Caco-2 (cell line): ENCODE measurements at regions not wholly inside any gene's neighbourhood (a gene's known extent, or its start where the extent isn't known, plus 50 kb on each side); places are given as distances from the start of the nearest gene placed in this dataset.

ENCODE experiments used
- BruUV-seq: library from RNA; stranded (reverse); fragments of 400-500 nt; replicated peaks from 2 replicates; lab custom pipeline; 2021; lab: Mats Ljungman, UMichigan
- CTCF ChIA-PET: fragments of 300-600 bp; sonication (Branson Sonifier 250); formaldehyde crosslinking; loops from one replicate; lab custom pipeline; 2022; ENCODE audit warnings: antibody characterized with exemption; lab: Charles Lee
- POLR2A ChIA-PET: fragments of 300-600 bp; sonication (Branson Sonifier 250); formaldehyde crosslinking; loops from one replicate; lab custom pipeline; 2022; ENCODE audit warnings: antibody characterized with exemption; lab: Charles Lee
- DNase-seq, 2 experiments: peaks; one replicate each; pipeline versions ENCODE4 v3.0.0 to v3.0.0-alpha.2; 2020 to 2022
- H3K27me3 ChIP-seq: replicated peaks from 2 replicates; pipeline ENCODE4 v1.6.0; 2011; ENCODE audit warnings: low read length; ENCODE audit not compliant: control insufficient read depth, insufficient read depth
- H3K36me3 ChIP-seq: 2 replicates; pipeline ENCODE4 v1.5.1; 2011; ENCODE audit warnings: low read length; ENCODE audit not compliant: control insufficient read depth, insufficient read depth
- H3K4me1 ChIP-seq: fragments of 250-450 bp; sonication (Bioruptor Pico); 2 replicates; pipeline ENCODE4 v1.5.1; 2020; ENCODE audit warnings: mild to moderate bottlenecking
- H3K4me3 ChIP-seq: 2 replicates; pipeline ENCODE4 v1.5.1; 2011; ENCODE audit warnings: low read depth, mild to moderate bottlenecking, control low read depth, low read length
- H3K9me3 ChIP-seq: fragments of 250-450 bp; sonication (Bioruptor Pico); 2 replicates; pipeline ENCODE4 v1.5.1; 2020; ENCODE audit warnings: mild to moderate bottlenecking, moderate library complexity
- H3K27ac Mint-ChIP-seq: one replicate; pipeline ENCODE4 v1.8.0; 2022; ENCODE audit warnings: mixed read lengths; ENCODE audit not compliant: unreplicated experiment
- H3K27me3 Mint-ChIP-seq: one replicate; pipeline ENCODE4 v1.8.0; 2022; ENCODE audit warnings: mixed read lengths; ENCODE audit not compliant: insufficient read depth, unreplicated experiment
- H3K36me3 Mint-ChIP-seq: one replicate; pipeline ENCODE4 v1.8.0; 2022; ENCODE audit warnings: mild to moderate bottlenecking, mixed read lengths; ENCODE audit not compliant: insufficient read depth, unreplicated experiment
- H3K4me1 Mint-ChIP-seq: one replicate; pipeline ENCODE4 v1.8.0; 2022; ENCODE audit warnings: low read depth, mixed read lengths; ENCODE audit not compliant: unreplicated experiment
- H3K4me3 Mint-ChIP-seq: one replicate; pipeline ENCODE4 v1.8.0; 2022; ENCODE audit warnings: mild to moderate bottlenecking, moderate library complexity, mixed read lengths; ENCODE audit not compliant: unreplicated experiment
- H3K9me3 Mint-ChIP-seq: one replicate; pipeline ENCODE4 v1.8.0; 2022; ENCODE audit warnings: mixed read lengths; ENCODE audit not compliant: unreplicated experiment
- intact Hi-C: fragments of 100-400 bp; cut with micrococcal nuclease; formaldehyde crosslinking; loops from one replicate; pipeline ENCODE4 v1.10.0; 2022; ENCODE audit not compliant: unreplicated experiment
- TF ChIP-seq, protein P1 (sequence below), 2 experiments: fragments of 200-600 bp in 1 of 2; IDR thresholded peaks; 1 replicate in 1 of 2; 2 replicates in 1 of 2; pipeline versions ENCODE4 v1.5.1 to v1.8.0; 2011 to 2022; ENCODE audit warnings: antibody characterized with exemption in 1 of 2, control low read depth in 1 of 2, inconsistent platforms in 1 of 2, low read depth in 1 of 2, low read length in 1 of 2, mild to moderate bottlenecking in 1 of 2, moderate library complexity in 1 of 2; ENCODE audit not compliant: insufficient read depth in 1 of 2, severe bottlenecking in 1 of 2, unreplicated experiment in 1 of 2

DNA sequence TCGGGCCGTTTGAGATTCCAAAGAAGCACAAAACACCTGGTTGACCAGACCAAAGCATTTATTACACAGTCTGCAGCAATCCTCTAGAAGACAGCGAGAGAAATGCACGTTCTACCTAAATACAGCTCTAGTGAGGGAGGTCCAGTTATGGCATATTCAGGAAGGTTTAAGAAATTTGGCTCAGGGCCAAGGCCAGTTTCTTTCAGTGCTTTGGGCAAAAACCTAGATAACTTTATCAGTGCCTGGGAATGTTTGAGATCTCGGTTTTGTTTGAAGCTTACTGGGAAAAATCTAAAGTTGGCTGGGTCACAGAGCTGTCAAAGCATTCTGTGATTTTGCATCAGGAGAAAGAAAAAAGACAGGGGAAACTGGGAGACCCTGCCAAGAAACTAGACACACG is 514.0 kb upstream of the TMPRSS15 start:
- DNase-seq: no peak
- 0 out of 2 replicates have a peak, but pooled peaks cover 3% of the 10 kb centered on the region for H3K9me3 ChIP-seq
- Mint-ChIP-seq H3K4me1 (peaks cover 6% of the 10 kb centered on the region), H3K27ac (no peak overlapping the region), H3K36me3 (no peaks in the 10 kb centered on the region), H3K4me3 (no peak overlapping the region), H3K9me3 (no peaks in the 10 kb centered on the region), H3K27me3 (no peaks in the 10 kb centered on the region)
- ChIA-PET POLR2A (no interaction called here), CTCF (no interaction called here)
- TF ChIP-seq, protein P1, sequence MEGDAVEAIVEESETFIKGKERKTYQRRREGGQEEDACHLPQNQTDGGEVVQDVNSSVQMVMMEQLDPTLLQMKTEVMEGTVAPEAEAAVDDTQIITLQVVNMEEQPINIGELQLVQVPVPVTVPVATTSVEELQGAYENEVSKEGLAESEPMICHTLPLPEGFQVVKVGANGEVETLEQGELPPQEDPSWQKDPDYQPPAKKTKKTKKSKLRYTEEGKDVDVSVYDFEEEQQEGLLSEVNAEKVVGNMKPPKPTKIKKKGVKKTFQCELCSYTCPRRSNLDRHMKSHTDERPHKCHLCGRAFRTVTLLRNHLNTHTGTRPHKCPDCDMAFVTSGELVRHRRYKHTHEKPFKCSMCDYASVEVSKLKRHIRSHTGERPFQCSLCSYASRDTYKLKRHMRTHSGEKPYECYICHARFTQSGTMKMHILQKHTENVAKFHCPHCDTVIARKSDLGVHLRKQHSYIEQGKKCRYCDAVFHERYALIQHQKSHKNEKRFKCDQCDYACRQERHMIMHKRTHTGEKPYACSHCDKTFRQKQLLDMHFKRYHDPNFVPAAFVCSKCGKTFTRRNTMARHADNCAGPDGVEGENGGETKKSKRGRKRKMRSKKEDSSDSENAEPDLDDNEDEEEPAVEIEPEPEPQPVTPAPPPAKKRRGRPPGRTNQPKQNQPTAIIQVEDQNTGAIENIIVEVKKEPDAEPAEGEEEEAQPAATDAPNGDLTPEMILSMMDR (IDR thresholded peaks at IDR 0.05; ENCODE audit: insufficient read depth in 1 of 2, low read depth in 1 of 2, low read length in 1 of 2, severe bottlenecking in 1 of 2, unreplicated experiment in 1 of 2): no peak
- no peaks in the 10 kb centered on the region for H3K27me3 ChIP-seq
- no TSS peak for BruUV-seq
- 0 out of 2 replicates have a peak, but pooled peaks cover 5% of the 10 kb centered on the region for H3K4me1 ChIP-seq
- no peak overlapping the region for H3K4me3 ChIP-seq
- no peaks in the 10 kb centered on the region for H3K36me3 ChIP-seq
- intact Hi-C loops: no loop called here

DNA sequence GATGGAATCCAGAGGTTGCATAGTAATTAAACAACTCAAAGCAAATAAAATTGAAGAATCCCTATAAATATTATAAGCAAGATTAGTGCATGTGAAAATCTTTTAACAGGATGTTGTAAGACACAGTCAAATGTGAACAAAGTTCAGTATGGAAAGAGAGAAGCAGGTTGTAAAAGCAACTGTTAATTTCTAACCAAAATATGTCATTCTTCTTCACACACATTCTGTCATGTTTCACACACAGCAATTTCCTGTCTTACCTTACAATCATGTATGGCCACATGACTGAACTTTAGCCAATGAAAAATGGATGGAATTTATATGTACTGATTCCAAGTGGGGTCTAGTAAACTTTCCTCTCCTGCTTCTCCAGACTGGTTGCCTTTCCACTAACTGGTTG is 527.7 kb upstream of the TMPRSS15 start:
- Mint-ChIP-seq H3K9me3 (no peaks in the 10 kb centered on the region), H3K27me3 (no peaks in the 10 kb centered on the region), H3K36me3 (no peaks in the 10 kb centered on the region), H3K4me1 (no peaks in the 10 kb centered on the region), H3K4me3 (no peak overlapping the region), H3K27ac (no peak overlapping the region)
- CTCF ChIA-PET: no interaction called here
- H3K36me3 ChIP-seq: no peaks in the 10 kb centered on the region
- BruUV-seq: no TSS peak
- no peaks in the 10 kb centered on the region for H3K27me3 ChIP-seq
- DNase-seq: no peak
- H3K4me3 ChIP-seq: no peak overlapping the region
- no peaks in the 10 kb centered on the region; the same call in 1 of the 2 replicates for H3K4me1 ChIP-seq
- POLR2A ChIA-PET: no interaction called here
- 0 out of 2 replicates have a peak, but pooled peaks cover 5% of the 10 kb centered on the region for H3K9me3 ChIP-seq
- TF ChIP-seq, protein P1 (IDR thresholded peaks at IDR 0.05; ENCODE audit: insufficient read depth in 1 of 2, low read depth in 1 of 2, low read length in 1 of 2, severe bottlenecking in 1 of 2, unreplicated experiment in 1 of 2): no peak
- intact Hi-C loops: no loop called here

DNA sequence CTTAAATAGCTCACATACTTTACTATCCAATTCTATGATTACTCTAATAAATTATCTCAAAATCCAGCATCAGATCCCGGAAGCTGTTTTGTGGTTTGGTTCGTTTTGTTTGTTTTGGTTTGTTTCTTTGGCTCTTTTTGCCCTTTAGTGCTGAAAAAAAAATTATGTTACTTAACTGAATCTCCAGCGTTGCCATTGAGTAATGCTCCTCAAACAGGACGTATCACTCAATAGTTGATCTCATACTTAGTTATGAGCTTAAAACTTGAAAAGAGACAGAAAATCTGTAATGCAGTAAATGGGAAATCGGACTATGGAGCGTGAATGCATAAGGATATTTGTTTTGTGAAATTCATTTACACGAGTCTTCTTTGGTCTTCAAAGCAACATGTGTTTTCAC is 533.8 kb upstream of the TMPRSS15 start:
- ChIA-PET CTCF (no interaction called here), POLR2A (no interaction called here)
- H3K4me1 ChIP-seq: no peaks in the 10 kb centered on the region; the same call in 1 of the 2 replicates
- intact Hi-C loops: no loop called here
- BruUV-seq: no TSS peak
- no peaks in the 10 kb centered on the region for H3K9me3 Mint-ChIP-seq
- no peaks in the 10 kb centered on the region for H3K27me3 Mint-ChIP-seq
- no peak overlapping the region for H3K4me3 Mint-ChIP-seq
- H3K4me1 Mint-ChIP-seq: no peaks in the 10 kb centered on the region
- H3K27me3 ChIP-seq: no peaks in the 10 kb centered on the region
- H3K36me3 Mint-ChIP-seq: no peaks in the 10 kb centered on the region
- no peaks in the 10 kb centered on the region for H3K9me3 ChIP-seq
- H3K4me3 ChIP-seq: no peak overlapping the region
- H3K27ac Mint-ChIP-seq: no peak overlapping the region
- TF ChIP-seq, protein P1 (IDR thresholded peaks at IDR 0.05; ENCODE audit: insufficient read depth in 1 of 2, low read depth in 1 of 2, low read length in 1 of 2, severe bottlenecking in 1 of 2, unreplicated experiment in 1 of 2): no peak
- DNase-seq: no peak
- no peaks in the 10 kb centered on the region for H3K36me3 ChIP-seq
